HG03565 (cell line): ENCODE measurements at regions not wholly inside any gene's neighbourhood (a gene's known extent, or its start where the extent isn't known, plus 50 kb on each side); places are given as distances from the start of the nearest gene placed in this dataset.
"Not testable (repeated sequence)": the region's sequence is repeated elsewhere in the genome, so short reads cannot be mapped to it uniquely, and the experiment has no call there.

Experiments used
- ATAC-seq: cut with Tn5 transposase; IDR thresholded peaks from one replicate; pipeline ENCODE4 v1.9.1; 2021; ENCODE audit warnings: mild to moderate bottlenecking, moderate library complexity; ENCODE audit not compliant: unreplicated experiment

- ATAC-seq = no peak
Measured at GRCh38 chr3:80007522-80007921, 239.7 kb upstream of the ROBO1 start.

GRCh38 chr3:80006315-80006714 lies 238.5 kb upstream of the ROBO1 start:
- ATAC-seq = no peak

DNA sequence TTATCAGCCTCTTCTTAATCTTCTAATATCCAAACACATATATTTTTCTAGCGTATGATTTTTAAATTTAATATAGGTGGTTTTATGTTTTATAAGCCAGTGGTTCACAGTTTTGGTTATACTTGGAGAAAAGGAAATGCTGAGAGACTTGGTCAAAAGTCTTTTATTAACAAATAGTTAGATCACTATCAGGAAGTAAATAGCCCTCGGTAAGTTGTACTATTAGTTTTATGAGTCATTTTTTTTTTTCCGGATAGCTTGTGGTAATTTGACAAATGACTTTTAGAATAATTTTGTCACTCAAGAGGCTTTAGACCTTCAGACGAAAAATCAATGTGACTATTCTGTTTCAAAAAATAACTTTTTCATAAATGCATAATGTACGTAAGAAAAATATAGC lies 232.2 kb upstream of the ROBO1 start:
- ATAC-seq = no peak

GRCh38 chr3:79994397-79994796 lies 226.6 kb upstream of the ROBO1 start:
- ATAC-seq = no peak

DNA sequence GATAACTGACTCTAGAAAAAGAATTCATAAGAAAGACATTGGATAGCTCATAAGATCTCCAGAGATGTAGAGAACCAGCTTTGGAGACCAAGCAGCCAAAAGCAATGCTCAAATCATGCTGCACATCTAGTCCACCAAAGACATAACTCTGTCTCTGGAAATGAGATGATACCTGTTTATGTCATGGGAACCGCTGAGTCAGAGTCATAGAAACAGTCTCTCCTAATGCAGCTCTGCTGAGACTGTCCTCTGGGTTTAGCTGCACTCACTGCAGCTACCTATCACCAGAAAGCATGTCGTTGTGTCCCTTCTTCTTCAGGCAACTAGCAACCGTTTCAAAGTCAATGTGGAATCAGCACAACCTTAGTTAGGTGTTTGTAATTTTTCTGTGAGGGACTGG lies 218.5 kb upstream of the ROBO1 start:
- no peak for ATAC-seq

- ATAC-seq = no peak
Measured at GRCh38 chr3:79985816-79986215, 218.0 kb upstream of the ROBO1 start.

- no peak for ATAC-seq
Measured at GRCh38 chr3:79983118-79983517, 215.3 kb upstream of the ROBO1 start.

GRCh38 chr3:79979990-79980389 lies 212.2 kb upstream of the ROBO1 start:
- no peak for ATAC-seq

- no peak for ATAC-seq
Measured at GRCh38 chr3:79976466-79976865, 208.7 kb upstream of the ROBO1 start.

- no peak for ATAC-seq
Measured at GRCh38 chr3:79973917-79974595, 206.3 kb upstream of the ROBO1 start.

- ATAC-seq = no peak
Measured at GRCh38 chr3:79973482-79973881, 205.7 kb upstream of the ROBO1 start.

DNA sequence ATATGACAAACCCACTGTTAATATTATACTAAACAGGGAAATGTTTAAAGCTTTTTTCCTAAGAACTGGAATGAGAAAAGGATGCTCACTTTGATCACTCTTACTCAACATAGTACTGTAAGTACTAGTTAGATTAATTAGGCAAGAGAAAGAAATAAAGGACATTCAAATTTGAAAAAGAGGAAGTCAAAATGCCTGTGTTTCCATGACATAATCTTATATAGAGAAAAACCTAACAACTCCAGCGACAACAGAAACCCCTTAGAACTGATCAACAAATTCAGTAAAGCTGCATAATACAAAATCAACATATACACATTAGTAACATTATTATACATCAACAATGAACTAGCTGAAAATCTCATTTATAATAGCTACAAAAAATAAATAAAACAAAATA lies 200.6 kb upstream of the ROBO1 start:
- no peak for ATAC-seq

DNA sequence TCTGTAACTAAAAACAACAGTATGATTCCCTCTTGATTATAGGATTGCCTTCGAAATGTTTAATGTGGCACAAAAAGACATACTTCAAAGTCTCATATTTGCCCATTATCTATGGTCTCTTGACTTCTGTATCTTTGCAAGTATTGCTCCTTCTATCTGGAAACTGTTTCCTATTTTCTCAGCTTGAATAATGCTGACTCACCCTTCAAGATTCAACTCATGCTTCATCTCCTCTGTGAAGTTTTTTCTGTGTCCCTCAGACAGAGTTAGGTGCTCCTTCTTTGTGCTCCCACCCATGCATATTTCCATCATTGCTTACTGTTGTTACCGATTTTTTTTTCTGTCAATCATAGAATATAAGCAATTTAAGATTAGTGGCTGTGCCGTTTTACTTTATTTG lies 192.8 kb upstream of the ROBO1 start:
- no peak for ATAC-seq

- no peak for ATAC-seq
Measured at GRCh38 chr3:79957066-79957465, 189.3 kb upstream of the ROBO1 start.

DNA sequence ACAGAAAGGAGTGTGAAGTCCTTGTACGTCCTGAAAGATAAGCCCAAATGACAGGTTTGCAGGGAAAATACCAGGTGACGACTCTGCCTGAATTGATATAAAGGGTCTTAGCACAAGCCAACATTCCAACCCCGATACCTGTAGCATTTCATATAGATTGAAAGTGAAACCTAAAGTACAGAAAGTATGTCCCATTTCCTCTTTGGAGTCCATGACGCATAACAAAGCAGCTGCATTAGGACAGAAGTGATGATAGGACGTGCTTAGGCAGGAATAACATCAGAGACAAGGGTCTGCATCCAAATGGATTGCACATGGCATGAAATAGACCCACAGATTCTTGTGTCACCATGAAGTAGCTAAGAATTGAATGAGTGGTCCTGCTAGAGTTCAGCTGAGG lies 187.0 kb upstream of the ROBO1 start:
- ATAC-seq = no peak

GRCh38 chr3:79953591-79954101 lies 185.8 kb upstream of the ROBO1 start:
- ATAC-seq = no peak

- ATAC-seq = not testable (repeated sequence)
Measured at GRCh38 chr3:79951426-79951825, 183.6 kb upstream of the ROBO1 start.

DNA sequence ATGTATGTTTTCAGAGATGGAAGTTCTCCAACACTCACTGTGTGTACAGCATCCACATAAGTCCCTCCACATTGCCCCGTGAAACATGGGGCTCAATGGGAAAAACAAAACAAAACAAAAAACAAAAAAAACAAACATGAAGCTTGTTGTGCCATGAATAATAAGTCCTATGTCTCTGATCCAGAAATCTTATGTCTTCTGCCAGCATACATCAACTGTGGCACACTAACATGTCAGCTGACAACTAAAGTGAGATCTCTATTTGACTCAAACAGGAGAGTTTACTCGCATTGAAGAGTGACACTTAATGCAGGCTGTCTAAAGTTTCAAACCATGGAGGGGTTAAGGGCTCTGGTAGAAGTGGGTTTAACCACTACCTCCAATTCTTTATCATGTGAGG lies 180.2 kb upstream of the ROBO1 start:
- ATAC-seq = no peak

GRCh38 chr3:79947469-79947868 lies 179.7 kb upstream of the ROBO1 start:
- ATAC-seq = no peak

- ATAC-seq = no peak
Measured at GRCh38 chr3:79937567-79937966, 169.8 kb upstream of the ROBO1 start.

DNA sequence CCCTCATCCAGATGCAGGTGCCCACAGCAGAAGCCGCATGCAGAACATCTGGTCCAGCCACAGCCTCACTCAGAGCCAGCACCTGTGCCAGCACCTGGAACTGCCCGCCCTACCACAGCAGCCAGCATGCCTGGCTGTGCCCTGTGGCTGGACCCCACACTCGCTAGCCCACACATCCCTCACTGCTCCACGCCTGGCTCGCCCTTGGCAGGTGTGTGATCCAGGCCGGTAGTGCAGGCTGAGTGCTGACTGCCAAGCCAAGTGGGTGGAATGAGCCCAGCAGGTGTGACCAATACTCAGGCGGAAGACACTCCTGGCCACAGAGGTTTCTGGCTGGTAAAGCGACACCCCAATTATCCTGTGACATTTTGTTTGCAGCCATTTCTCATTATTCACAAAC lies 162.4 kb upstream of the ROBO1 start:
- no peak for ATAC-seq

- ATAC-seq = no peak
Measured at GRCh38 chr3:79928687-79929408, 161.1 kb upstream of the ROBO1 start.
